Activated CD4-positive, alpha-beta T cell treated with anti-CD3 and anti-CD28 coated beads, Interleukin-2, amount 10 ng/mL, durations not matched to agents 24 days and 14 days (primary cell): ENCODE measurements at regions not wholly inside any gene's neighbourhood (a gene's known extent, or its start where the extent isn't known, plus 50 kb on each side); places are given as distances from the start of the nearest gene placed in this dataset.

Source experiments
- DNase-seq: peaks from one replicate; pipeline ENCODE4 v3.0.0; 2022
- H3K27ac Mint-ChIP-seq: one replicate; pipeline ENCODE4 v1.8.0; 2022; ENCODE audit warnings: mild to moderate bottlenecking, mixed read lengths
- H3K27me3 Mint-ChIP-seq: one replicate; pipeline ENCODE4 v1.8.0; 2022; ENCODE audit warnings: mixed read lengths
- H3K36me3 Mint-ChIP-seq: one replicate; pipeline ENCODE4 v1.8.0; 2022; ENCODE audit warnings: low read depth, mild to moderate bottlenecking, mixed read lengths
- H3K4me1 Mint-ChIP-seq: one replicate; pipeline ENCODE4 v1.8.0; 2021; ENCODE audit warnings: mixed read lengths
- H3K4me3 Mint-ChIP-seq: one replicate; pipeline ENCODE4 v1.8.0; 2022; ENCODE audit warnings: mild to moderate bottlenecking, moderate library complexity, mixed read lengths
- H3K9me3 Mint-ChIP-seq: one replicate; pipeline ENCODE4 v1.8.0; 2021; ENCODE audit warnings: mixed read lengths
- intact Hi-C: fragments of 100-400 bp; cut with micrococcal nuclease; formaldehyde crosslinking; loops from one replicate; pipeline ENCODE4 v1.15.1; 2023

- intact Hi-C loops = no loop called here
- no peaks in the 10 kb centered on the region for H3K27me3 Mint-ChIP-seq
Measured at GRCh38 chr15:47644722-47645121, 72.6 kb upstream of the SEMA6D start.

GRCh38 chr15:47650564-47650963 is 66.7 kb upstream of the SEMA6D start:
- no peak overlapping the region for H3K4me3 Mint-ChIP-seq

More at GRCh38 chr15:47644722-47645121, 72.6 kb upstream of the SEMA6D start:
- Mint-ChIP-seq H3K36me3 (no peaks in the 10 kb centered on the region), H3K9me3 (no peaks in the 10 kb centered on the region), H3K27ac (no peak overlapping the region), H3K4me1 (no peaks in the 10 kb centered on the region), H3K4me3 (no peak overlapping the region)
- DNase-seq = no peak

GRCh38 chr15:47652328-47652727 is 65.0 kb upstream of the SEMA6D start:
- Mint-ChIP-seq H3K36me3 (no peaks in the 10 kb centered on the region), H3K27me3 (no peaks in the 10 kb centered on the region), H3K27ac (no peak overlapping the region), H3K4me3 (no peak overlapping the region), H3K9me3 (no peaks in the 10 kb centered on the region), H3K4me1 (no peaks in the 10 kb centered on the region)
- no peak for DNase-seq
- intact Hi-C loops = no loop called here

More at GRCh38 chr15:47650564-47650963, 66.7 kb upstream of the SEMA6D start:
- Mint-ChIP-seq H3K36me3 (no peaks in the 10 kb centered on the region), H3K4me1 (no peaks in the 10 kb centered on the region), H3K27me3 (no peaks in the 10 kb centered on the region), H3K27ac (no peak overlapping the region), H3K9me3 (no peaks in the 10 kb centered on the region)
- no peak for DNase-seq
- intact Hi-C loops = no loop called here

GRCh38 chr15:47652844-47653243 is 64.5 kb upstream of the SEMA6D start:
- no peaks in the 10 kb centered on the region for H3K27me3 Mint-ChIP-seq
- intact Hi-C loops = no loop called here
- H3K9me3 Mint-ChIP-seq = no peaks in the 10 kb centered on the region
- H3K4me3 Mint-ChIP-seq = no peak overlapping the region
- H3K36me3 Mint-ChIP-seq = no peaks in the 10 kb centered on the region
- H3K27ac Mint-ChIP-seq = no peak overlapping the region
- no peaks in the 10 kb centered on the region for H3K4me1 Mint-ChIP-seq
- DNase-seq = no peak

GRCh38 chr15:47661661-47662180 is 55.6 kb upstream of the SEMA6D start:
- Mint-ChIP-seq H3K27me3 (no peaks in the 10 kb centered on the region), H3K4me1 (no peaks in the 10 kb centered on the region), H3K4me3 (no peak overlapping the region), H3K36me3 (no peaks in the 10 kb centered on the region), H3K27ac (no peak overlapping the region), H3K9me3 (no peaks in the 10 kb centered on the region)
- intact Hi-C loops = no loop called here
- no peak for DNase-seq

- Mint-ChIP-seq H3K4me1 (no peaks in the 10 kb centered on the region), H3K27ac (no peak overlapping the region), H3K4me3 (no peak overlapping the region), H3K36me3 (no peaks in the 10 kb centered on the region), H3K27me3 (no peaks in the 10 kb centered on the region), H3K9me3 (no peaks in the 10 kb centered on the region)
- no peak for DNase-seq
- intact Hi-C loops = no loop called here
Measured at GRCh38 chr15:47663101-47663500, 54.2 kb upstream of the SEMA6D start.
